GM19351 (cell line): ENCODE measurements at regions not wholly inside any gene's neighbourhood (a gene's known extent, or its start where the extent isn't known, plus 50 kb on each side); places are given as distances from the start of the nearest gene placed in this dataset.

Experiments
- ATAC-seq: cut with Tn5 transposase; IDR thresholded peaks from one replicate; pipeline ENCODE4 v1.9.1; 2021; ENCODE audit warnings: mild to moderate bottlenecking, moderate library complexity; ENCODE audit not compliant: unreplicated experiment

- ATAC-seq, result no peak
Observed at GRCh38 chr18:27899893-27900292, 277.0 kb downstream of the CDH2 start.

GRCh38 chr18:27894746-27895145, 282.2 kb downstream of the CDH2 start:
- ATAC-seq, result no peak

GRCh38 chr18:27887711-27888495, 289.0 kb downstream of the CDH2 start:
- ATAC-seq, result no peak

GRCh38 chr18:27887287-27887686, 289.6 kb downstream of the CDH2 start:
- no peak for ATAC-seq

- no peak for ATAC-seq
Observed at GRCh38 chr18:27879540-27879939, 297.4 kb downstream of the CDH2 start.

- ATAC-seq, result no peak
Observed at GRCh38 chr18:27871726-27872125, 305.2 kb downstream of the CDH2 start.

GRCh38 chr18:27869735-27870134, 307.2 kb downstream of the CDH2 start:
- no peak for ATAC-seq

GRCh38 chr18:27865431-27865830, 311.5 kb downstream of the CDH2 start:
- no peak for ATAC-seq

GRCh38 chr18:27863780-27864430, 313.0 kb downstream of the CDH2 start:
- no peak for ATAC-seq

- no peak for ATAC-seq
Observed at GRCh38 chr18:27862041-27862682, 314.8 kb downstream of the CDH2 start.

GRCh38 chr18:27861539-27861938, 315.4 kb downstream of the CDH2 start:
- no peak for ATAC-seq

- ATAC-seq, result no peak
Observed at GRCh38 chr18:27860701-27861107, 316.2 kb downstream of the CDH2 start.

- ATAC-seq, result no peak
Observed at GRCh38 chr18:27860011-27860410, 316.9 kb downstream of the CDH2 start.

GRCh38 chr18:27856820-27857219, 320.1 kb downstream of the CDH2 start:
- no peak for ATAC-seq

GRCh38 chr18:27855486-27855885, 321.4 kb downstream of the CDH2 start:
- no peak for ATAC-seq

GRCh38 chr18:27854631-27855030, 322.3 kb downstream of the CDH2 start:
- no peak for ATAC-seq

GRCh38 chr18:27848336-27848735, 328.6 kb downstream of the CDH2 start:
- no peak for ATAC-seq

- ATAC-seq, result no peak
Observed at GRCh38 chr18:27847412-27847811, 329.5 kb downstream of the CDH2 start.

GRCh38 chr18:27845897-27846296, 331.0 kb downstream of the CDH2 start:
- no peak for ATAC-seq

GRCh38 chr18:27843783-27844777, 332.9 kb downstream of the CDH2 start:
- no peak for ATAC-seq

- no peak for ATAC-seq
Observed at GRCh38 chr18:27839141-27839540, 337.8 kb downstream of the CDH2 start.
